Common myeloid progenitor, CD34-positive (primary cell): ENCODE measurements at regions not wholly inside any gene's neighbourhood (a gene's known extent, or its start where the extent isn't known, plus 50 kb on each side); places are given as distances from the start of the nearest gene placed in this dataset.

ENCODE experiments used
- CTCF ChIA-PET: fragments of 350-600 bp; sonication (Branson Sonifier 250); formaldehyde crosslinking; loops from one replicate; lab custom pipeline; 2021; ENCODE audit warnings: antibody characterized with exemption; lab: Charles Lee
- POLR2A ChIA-PET: fragments of 350-600 bp; sonication (Branson Sonifier 250); formaldehyde crosslinking; loops from one replicate; lab custom pipeline; 2021; ENCODE audit warnings: antibody characterized with exemption; lab: Charles Lee
- DNase-seq, 3 donors: peaks; one replicate each; pipeline versions ENCODE4 v3.0.0 to v3.0.0-alpha.2; 2013
- H3K27ac ChIP-seq, 2 experiments: 1 replicate in 1 of 2; 2 replicates in 1 of 2; pipeline ENCODE4 v1.7.0; 2013; ENCODE audit warnings: inconsistent platforms in 2 of 2, low read length in 2 of 2, mild to moderate bottlenecking in 2 of 2, low read depth in 1 of 2, moderate library complexity in 1 of 2; ENCODE audit not compliant: severe bottlenecking in 2 of 2, insufficient read depth in 1 of 2, poor library complexity in 1 of 2
- H3K27me3 ChIP-seq, 5 experiments: replicated peaks in 2 of 5; 1 replicate in 3 of 5; 2 replicates in 2 of 5; pipeline versions ENCODE4 v1.6.1 to v1.7.0; 2013; ENCODE audit warnings: low read length in 4 of 5, mild to moderate bottlenecking in 2 of 5, moderate library complexity in 2 of 5, inconsistent platforms in 1 of 5; ENCODE audit not compliant: insufficient read depth in 5 of 5, control insufficient read depth in 4 of 5
- H3K36me3 ChIP-seq, 4 experiments: 1 replicate in 2 of 4; 2 replicates in 2 of 4; pipeline versions ENCODE4 v1.6.1 to v1.7.0; 2013; ENCODE audit warnings: low read length in 3 of 4, control low read depth in 1 of 4, mild to moderate bottlenecking in 1 of 4; ENCODE audit not compliant: control insufficient read depth in 4 of 4, insufficient read depth in 4 of 4
- H3K4me1 ChIP-seq, 4 experiments: 1 replicate in 3 of 4; 2 replicates in 1 of 4; pipeline versions ENCODE4 v1.6.1 to v1.7.1; 2013; ENCODE audit warnings: low read length in 3 of 4, mild to moderate bottlenecking in 3 of 4, control low read depth in 1 of 4, inconsistent platforms in 1 of 4, moderate library complexity in 1 of 4; ENCODE audit not compliant: control insufficient read depth in 4 of 4, insufficient read depth in 4 of 4; ENCODE audit errors: control extremely low read depth in 1 of 4
- H3K4me3 ChIP-seq, 7 experiments: 1 replicate in 4 of 7; 2 replicates in 3 of 7; pipeline versions ENCODE4 v1.5.1 to v1.7.0; 2013; ENCODE audit warnings: mild to moderate bottlenecking in 7 of 7, low read length in 6 of 7, moderate library complexity in 6 of 7, inconsistent platforms in 2 of 7, low read depth in 2 of 7, control low read depth in 1 of 7; ENCODE audit not compliant: insufficient read depth in 4 of 7, control insufficient read depth in 1 of 7; ENCODE audit errors: extremely low read depth in 1 of 7
- H3K9me3 ChIP-seq, 5 experiments: 1 replicate in 4 of 5; 2 replicates in 1 of 5; pipeline versions ENCODE4 v1.6.1 to v1.7.1; 2013; ENCODE audit warnings: low read length in 4 of 5, mild to moderate bottlenecking in 2 of 5, inconsistent platforms in 1 of 5, low read depth in 1 of 5, moderate library complexity in 1 of 5; ENCODE audit not compliant: control insufficient read depth in 4 of 5, insufficient read depth in 2 of 5; ENCODE audit errors: control extremely low read depth in 1 of 5
- WGBS: methylation state at CpG from one replicate; pipeline ENCODE4 v1.1.5; 2013; ENCODE audit not compliant: insufficient coverage; 5-methylcytosine and 5-hydroxymethylcytosine counted together

GRCh38 chr15:95898761-95899160 is 431.7 kb upstream of the NR2F2 start:
- Histone ChIP-seq H3K9me3 (no peaks in the 10 kb centered on the region), H3K27ac (no peak overlapping the region), H3K4me1 (peaks cover 0 to 3% (median 0%) of the 10 kb centered on the region in 4 experiments), H3K4me3 (no peak overlapping the region), H3K36me3 (no peaks in the 10 kb centered on the region), H3K27me3 (no peaks in the 10 kb centered on the region)
- DNase-seq = no peak
- 100% methylated on average over 1 of the region's 1 CpG for WGBS
- CTCF ChIA-PET = interaction anchor here (0.8 to 1.4 kb wide), 2 partner anchors 9 to 19 kb away, joined by 3 read pairs; no protein-coding TSS in a partner anchor
- POLR2A ChIA-PET = no interaction called here

- no peak overlapping the region for H3K4me3 ChIP-seq
- no peak overlapping the region for H3K27ac ChIP-seq
- DNase-seq = no peak
- no peaks in the 10 kb centered on the region for H3K27me3 ChIP-seq
- H3K4me1 ChIP-seq = no peaks in the 10 kb centered on the region
- POLR2A ChIA-PET = no interaction called here
- H3K36me3 ChIP-seq = no peaks in the 10 kb centered on the region
- CTCF ChIA-PET = no interaction called here
- no CpG with 5 or more reads among the region's 6 CpGs for WGBS
- no peaks in the 10 kb centered on the region for H3K9me3 ChIP-seq
Measured at GRCh38 chr15:95901271-95901670, 429.2 kb upstream of the NR2F2 start.

- WGBS = 89% methylated on average over 3 of the region's 3 CpGs
Measured at GRCh38 chr15:95902606-95903005, 427.9 kb upstream of the NR2F2 start.

GRCh38 chr15:95903352-95903751 is 427.1 kb upstream of the NR2F2 start:
- Histone ChIP-seq H3K36me3 (no peaks in the 10 kb centered on the region), H3K4me1 (no peaks in the 10 kb centered on the region), H3K4me3 (no peak overlapping the region), H3K9me3 (no peaks in the 10 kb centered on the region), H3K27me3 (peaks cover 0 to 3% (median 0%) of the 10 kb centered on the region in 5 experiments), H3K27ac (no peak overlapping the region)
- no peak for DNase-seq
- WGBS = 100% methylated on average over 3 of the region's 4 CpGs
- CTCF ChIA-PET = no interaction called here
- POLR2A ChIA-PET = no interaction called here

More at GRCh38 chr15:95902606-95903005, 427.9 kb upstream of the NR2F2 start:
- peaks cover 0 to 3% (median 0%) of the 10 kb centered on the region in 5 experiments for H3K27me3 ChIP-seq
- H3K4me3 ChIP-seq = no peak overlapping the region
- ChIA-PET POLR2A (no interaction called here), CTCF (no interaction called here)
- H3K9me3 ChIP-seq = no peaks in the 10 kb centered on the region
- no peak for DNase-seq
- no peak overlapping the region for H3K27ac ChIP-seq
- no peaks in the 10 kb centered on the region for H3K36me3 ChIP-seq
- no peaks in the 10 kb centered on the region for H3K4me1 ChIP-seq

GRCh38 chr15:95910643-95911212 is 419.8 kb upstream of the NR2F2 start:
- 93% methylated on average over 11 of the region's 11 CpGs for WGBS
- Histone ChIP-seq H3K27ac (no peak overlapping the region), H3K36me3 (no peaks in the 10 kb centered on the region), H3K27me3 (peaks cover 0 to 3% (median 0%) of the 10 kb centered on the region in 5 experiments), H3K4me1 (peaks cover 0 to 6% (median 0%) of the 10 kb centered on the region in 4 experiments), H3K4me3 (no peak overlapping the region), H3K9me3 (no peaks in the 10 kb centered on the region)
- ChIA-PET CTCF (interaction anchor here (0.6 to 0.7 kb wide), 2 partner anchors 31 to 179 kb away, joined by 3 read pairs; no protein-coding TSS in a partner anchor), POLR2A (no interaction called here)
- no peak for DNase-seq

- H3K27ac ChIP-seq = no peak overlapping the region
- ChIA-PET CTCF (interaction anchor here (0.7 to 1.2 kb wide), 2 partner anchors 14 to 32 kb away, joined by 3 read pairs; no protein-coding TSS in a partner anchor), POLR2A (no interaction called here)
- peaks cover 0 to 6% (median 0%) of the 10 kb centered on the region in 4 experiments for H3K4me1 ChIP-seq
- H3K27me3 ChIP-seq = peaks cover 0 to 3% (median 0%) of the 10 kb centered on the region in 5 experiments
- H3K9me3 ChIP-seq = no peaks in the 10 kb centered on the region
- 94% methylated on average over 10 of the region's 11 CpGs for WGBS
- H3K36me3 ChIP-seq = no peaks in the 10 kb centered on the region
- H3K4me3 ChIP-seq = no peak overlapping the region
- DNase-seq = no peak
Measured at GRCh38 chr15:95911570-95912279, 418.8 kb upstream of the NR2F2 start.

GRCh38 chr15:95912280-95912625 is 418.2 kb upstream of the NR2F2 start:
- no peaks in the 10 kb centered on the region for H3K9me3 ChIP-seq
- no peaks in the 10 kb centered on the region for H3K36me3 ChIP-seq
- WGBS = 99% methylated on average over 7 of the region's 7 CpGs
- DNase-seq = no peak
- no peak overlapping the region for H3K27ac ChIP-seq
- ChIA-PET POLR2A (no interaction called here), CTCF (interaction anchor here (1.2 kb wide), 1 partner anchor 14 kb away, joined by 3 read pairs; no protein-coding TSS in a partner anchor)
- H3K4me3 ChIP-seq = no peak overlapping the region
- peaks cover 0 to under 1% (median 0%) of the 10 kb centered on the region in 5 experiments for H3K27me3 ChIP-seq
- H3K4me1 ChIP-seq = peaks cover 0 to 6% (median 0%) of the 10 kb centered on the region in 4 experiments
